Heart right ventricle (tissue), 16 donors: ENCODE measurements at regions not wholly inside any gene's neighbourhood (a gene's known extent, or its start where the extent isn't known, plus 50 kb on each side); places are given as distances from the start of the nearest gene placed in this dataset.

ENCODE experiments used
- ATAC-seq, 8 donors: fragments of 200-7000 bp; cut with Tn5 transposase; one replicate each; pipeline ENCODE4 v1.9.1; 2020; ENCODE audit warnings: mild to moderate bottlenecking in 8 of 8, moderate library complexity in 8 of 8, moderate number of reproducible peaks in 1 of 8
- DNase-seq, 2 donors: peaks; one replicate each; pipeline ENCODE4 v3.0.0-alpha.2; 2020
- H3K27ac ChIP-seq, 10 donors: fragments of 200-600 bp; sonication (generic) in 2 of 10; one replicate each; pipeline versions ENCODE4 v1.5.0 to v1.8.0; 2020 to 2022; ENCODE audit warnings: mild to moderate bottlenecking in 3 of 10
- H3K27me3 ChIP-seq, 7 donors: fragments of 200-600 bp; one replicate each; pipeline ENCODE4 v1.8.0; 2021 to 2022; ENCODE audit warnings: mild to moderate bottlenecking in 2 of 7
- H3K36me3 ChIP-seq, 9 donors: fragments of 200-600 bp; sonication (generic) in 1 of 9; one replicate each; pipeline versions ENCODE4 v1.5.0 to v1.8.0; 2020 to 2022; ENCODE audit warnings: mild to moderate bottlenecking in 2 of 9
- H3K4me1 ChIP-seq, 9 donors: fragments of 200-600 bp; sonication (generic) in 1 of 9; one replicate each; pipeline versions ENCODE4 v1.5.0 to v1.8.0; 2020 to 2022; ENCODE audit warnings: mild to moderate bottlenecking in 4 of 9
- H3K4me3 ChIP-seq, 10 donors: fragments of 200-600 bp; sonication (generic) in 2 of 10; one replicate each; pipeline versions ENCODE4 v1.5.0 to v1.8.0; 2020 to 2022; ENCODE audit warnings: mild to moderate bottlenecking in 7 of 10, moderate library complexity in 2 of 10
- H3K9me3 ChIP-seq, 11 donors: fragments of 200-600 bp in 10 of 11; sonication (generic) in 2 of 11; one replicate each; pipeline versions ENCODE4 v1.5.0 to v1.8.0; 2013 to 2022; ENCODE audit warnings: mild to moderate bottlenecking in 2 of 11, control low read depth in 1 of 11, moderate library complexity in 1 of 11
- CTCF ChIP-seq, 9 donors: fragments of 200-600 bp; sonication (generic) in 2 of 9; IDR thresholded peaks; one replicate each; pipeline versions ENCODE4 v1.5.0 to v1.8.0; 2021 to 2022; ENCODE audit warnings: antibody characterized with exemption in 9 of 9, mild to moderate bottlenecking in 5 of 9, moderate library complexity in 1 of 9
- WGBS, 2 donors: extraction: QIAGEN DNeasy Blood & Tissue Kit; methylation state at CpG; one replicate each; pipeline ENCODE4 v1.1.7; 2013; ENCODE audit warnings: inconsistent platforms in 1 of 2; 5-methylcytosine and 5-hydroxymethylcytosine counted together
- intact Hi-C, 10 donors: fragments of 100-400 bp; cut with DNase I; formaldehyde crosslinking; loops; one replicate each; pipeline versions ENCODE4 v1.11.1 to v1.14.2; 2022
- donor health status: Arrhythmogenic right ventricular cardiomyopathy.
- donor health status: ischemic (EF 13 %, LVEDD 7.1; RV severe dilation, severe dysfunction).
- donor health status: healthy with polysubstance abuse.
- donor health status: DM: no; HTN: yes; CAD: no.
- donor health status: DM: no; HTN: no; CAD: no.
- donor health status: ischemic (EF 25% LVEDD 6.9; RV normal size, moderate dysfunction).
- donor health status: ischemic (EF 25% LVEDD 5.7; RV mildly dilated, moderate dysfunction).
- donor health status: healthy.
- donor health status: DM: yes; HTN: yes; CAD: no.
- donor health status: Ischemic cardiomyopathy.
- donor health status: ischemic (EF 35%, LVEDD 5.7; RV mildly dilated, moderate dysfunction).
- donor health status: nonischemic (EF 11% LVEDD 7.7; RV severe dilation, severe dysfunction).
- donor health status: DM: yes; HTN: yes; CAD: no.
- donor health status: PGD.
- donor health status: ischemic (EF 29% LVEDD 5.4; RV normal size, mild dysfunction).
- donor health status: nonischemic (EF 23%, LVEDD 6.1; RV moderate dilation, normal function).

- no peak for ATAC-seq
- Histone ChIP-seq H3K4me1 (peaks cover 0 to 11% (median 7%) of the 10 kb centered on the region in 9 donors), H3K27me3 (peaks cover 0 to 8% (median 0%) of the 10 kb centered on the region in 7 donors), H3K36me3 (no peaks in the 10 kb centered on the region), H3K9me3 (no peaks in the 10 kb centered on the region), H3K27ac (no peak overlapping the region), H3K4me3 (no peak overlapping the region)
- intact Hi-C loops = no loop called here
- TF ChIP-seq CTCF (IDR thresholded peaks at IDR 0.05) = no peak
- DNase-seq = no peak
- WGBS, 2 donors = 86% methylated on average over 3 of the region's 3 CpGs
Measured at GRCh38 chr12:115860619-115861018, 416.9 kb downstream of the MED13L start.

GRCh38 chr12:115859231-115859630 lies 418.3 kb downstream of the MED13L start:
- Histone ChIP-seq H3K36me3 (no peaks in the 10 kb centered on the region), H3K9me3 (no peaks in the 10 kb centered on the region), H3K4me3 (no peak overlapping the region), H3K27me3 (peaks cover 0 to 11% (median 0%) of the 10 kb centered on the region in 7 donors), H3K27ac (no peak overlapping the region), H3K4me1 (peaks cover 0 to 11% (median 7%) of the 10 kb centered on the region in 9 donors)
- ATAC-seq = no peak
- DNase-seq = no peak
- intact Hi-C loops = no loop called here
- WGBS, 2 donors = 41 to 53% methylated on average over 6 of the region's 6 CpGs
- no peak for TF ChIP-seq CTCF (IDR thresholded peaks at IDR 0.05)

GRCh38 chr12:115857923-115858322 lies 419.6 kb downstream of the MED13L start:
- TF ChIP-seq CTCF (IDR thresholded peaks at IDR 0.05) = no peak
- Histone ChIP-seq H3K36me3 (no peaks in the 10 kb centered on the region), H3K9me3 (no peaks in the 10 kb centered on the region), H3K27ac (no peak overlapping the region), H3K27me3 (peaks cover 0 to 11% (median 0%) of the 10 kb centered on the region in 7 donors), H3K4me1 (peaks cover 0 to 11% (median 7%) of the 10 kb centered on the region in 9 donors), H3K4me3 (no peak overlapping the region)
- peak in 6 of 8 donors; percentile 33 to 91 (median 76) for ATAC-seq
- 69 to 75% methylated on average over 3 of the region's 3 CpGs for WGBS, 2 donors
- intact Hi-C loops = no loop called here
- peak in 1 of 2 donors; percentile 40 for DNase-seq

- Histone ChIP-seq H3K4me1 (peaks cover 0 to 11% (median 7%) of the 10 kb centered on the region in 9 donors), H3K27ac (no peak overlapping the region), H3K9me3 (no peaks in the 10 kb centered on the region), H3K27me3 (peaks cover 0 to 11% (median 0%) of the 10 kb centered on the region in 7 donors), H3K4me3 (no peak overlapping the region), H3K36me3 (no peaks in the 10 kb centered on the region)
- 56 to 62% methylated on average over 7 of the region's 7 CpGs for WGBS, 2 donors
- TF ChIP-seq CTCF (IDR thresholded peaks at IDR 0.05) = peak in 2 of 9 donors; percentile 13 to 17
- peak in 6 of 8 donors; percentile 44 to 78 (median 72) for ATAC-seq
- intact Hi-C loops = no loop called here
- DNase-seq = no peak
Measured at GRCh38 chr12:115857160-115857920, 420.2 kb downstream of the MED13L start.
